Mesothelial cell of epicardium (in vitro differentiated cells): ENCODE measurements at regions not wholly inside any gene's neighbourhood (a gene's known extent, or its start where the extent isn't known, plus 50 kb on each side); places are given as distances from the start of the nearest gene placed in this dataset.

ENCODE experiments used
- DNase-seq, 2 experiments: peaks; one replicate each; pipeline ENCODE4 v3.0.0; 2021; ENCODE audit warnings: low spot score in 2 of 2; ENCODE audit not compliant: unreplicated experiment in 2 of 2
- H3K27ac Mint-ChIP-seq: 2 replicates; pipeline ENCODE4 v1.8.0; 2021; ENCODE audit warnings: mixed read lengths
- H3K27me3 Mint-ChIP-seq: 2 replicates; pipeline ENCODE4 v1.8.0; 2021; ENCODE audit warnings: low read depth, mixed read lengths
- H3K36me3 Mint-ChIP-seq: 2 replicates; pipeline ENCODE4 v1.8.0; 2021; ENCODE audit warnings: mixed read lengths
- H3K4me1 Mint-ChIP-seq: 2 replicates; pipeline ENCODE4 v1.8.0; 2021; ENCODE audit warnings: mixed read lengths
- H3K4me3 Mint-ChIP-seq: 2 replicates; pipeline ENCODE4 v1.8.0; 2021; ENCODE audit warnings: mild to moderate bottlenecking, moderate library complexity, mixed read lengths
- H3K9me3 Mint-ChIP-seq: 2 replicates; pipeline ENCODE4 v1.8.0; 2021; ENCODE audit warnings: mixed read lengths
- TF ChIP-seq, protein P1 (sequence below): fragments of 200-600 bp; sonication (generic); IDR thresholded peaks from one replicate; pipeline ENCODE4 v1.5.0; 2021; ENCODE audit warnings: antibody characterized with exemption; ENCODE audit not compliant: unreplicated experiment

DNA sequence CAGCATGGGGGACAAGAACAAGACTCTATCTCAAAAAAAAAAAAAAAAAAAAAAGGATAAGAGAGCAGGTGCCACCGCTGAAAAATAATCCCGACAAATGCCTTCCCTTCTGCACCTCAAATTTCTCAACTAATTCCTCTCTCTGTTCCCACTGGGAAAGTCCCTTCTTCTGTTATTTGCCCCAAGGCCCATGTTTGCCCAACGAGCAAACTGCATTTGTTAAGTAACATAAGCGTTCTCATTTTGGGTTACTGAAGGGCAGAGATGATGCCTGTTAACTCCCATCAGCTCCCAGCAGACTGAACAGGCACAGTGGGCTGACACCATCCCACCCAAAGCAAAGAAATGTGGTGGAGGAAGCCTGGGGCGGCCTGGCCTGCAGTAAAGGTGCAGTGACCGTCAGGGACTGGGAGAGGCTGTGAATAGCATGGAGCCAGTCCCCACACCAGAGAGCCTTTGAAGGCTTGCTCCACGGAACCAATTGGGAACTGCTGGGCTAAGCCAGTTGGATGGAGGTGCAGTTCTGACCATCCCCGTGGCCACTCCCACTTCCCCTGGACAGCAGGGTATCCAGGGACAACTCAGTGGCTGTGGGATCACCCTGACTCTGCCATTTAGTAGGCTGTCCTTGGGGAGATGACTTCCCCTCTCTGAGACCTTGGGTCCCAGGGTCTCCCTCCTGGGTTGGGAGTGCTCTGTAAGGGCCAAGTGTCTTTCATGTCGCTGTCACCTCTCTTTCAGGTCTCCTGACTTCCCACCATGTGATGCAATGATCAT lies 149.7 kb upstream of the IER5L start:
- TF ChIP-seq, protein P1, sequence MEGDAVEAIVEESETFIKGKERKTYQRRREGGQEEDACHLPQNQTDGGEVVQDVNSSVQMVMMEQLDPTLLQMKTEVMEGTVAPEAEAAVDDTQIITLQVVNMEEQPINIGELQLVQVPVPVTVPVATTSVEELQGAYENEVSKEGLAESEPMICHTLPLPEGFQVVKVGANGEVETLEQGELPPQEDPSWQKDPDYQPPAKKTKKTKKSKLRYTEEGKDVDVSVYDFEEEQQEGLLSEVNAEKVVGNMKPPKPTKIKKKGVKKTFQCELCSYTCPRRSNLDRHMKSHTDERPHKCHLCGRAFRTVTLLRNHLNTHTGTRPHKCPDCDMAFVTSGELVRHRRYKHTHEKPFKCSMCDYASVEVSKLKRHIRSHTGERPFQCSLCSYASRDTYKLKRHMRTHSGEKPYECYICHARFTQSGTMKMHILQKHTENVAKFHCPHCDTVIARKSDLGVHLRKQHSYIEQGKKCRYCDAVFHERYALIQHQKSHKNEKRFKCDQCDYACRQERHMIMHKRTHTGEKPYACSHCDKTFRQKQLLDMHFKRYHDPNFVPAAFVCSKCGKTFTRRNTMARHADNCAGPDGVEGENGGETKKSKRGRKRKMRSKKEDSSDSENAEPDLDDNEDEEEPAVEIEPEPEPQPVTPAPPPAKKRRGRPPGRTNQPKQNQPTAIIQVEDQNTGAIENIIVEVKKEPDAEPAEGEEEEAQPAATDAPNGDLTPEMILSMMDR, result no peak
- DNase-seq, result no peak
- Mint-ChIP-seq H3K27ac (peak overlapping the region; percentile 78), H3K4me1 (peaks cover 50% of the 10 kb centered on the region), H3K9me3 (peaks cover 9% of the 10 kb centered on the region), H3K27me3 (no peaks in the 10 kb centered on the region), H3K4me3 (no peak overlapping the region), H3K36me3 (no peaks in the 10 kb centered on the region)

DNA sequence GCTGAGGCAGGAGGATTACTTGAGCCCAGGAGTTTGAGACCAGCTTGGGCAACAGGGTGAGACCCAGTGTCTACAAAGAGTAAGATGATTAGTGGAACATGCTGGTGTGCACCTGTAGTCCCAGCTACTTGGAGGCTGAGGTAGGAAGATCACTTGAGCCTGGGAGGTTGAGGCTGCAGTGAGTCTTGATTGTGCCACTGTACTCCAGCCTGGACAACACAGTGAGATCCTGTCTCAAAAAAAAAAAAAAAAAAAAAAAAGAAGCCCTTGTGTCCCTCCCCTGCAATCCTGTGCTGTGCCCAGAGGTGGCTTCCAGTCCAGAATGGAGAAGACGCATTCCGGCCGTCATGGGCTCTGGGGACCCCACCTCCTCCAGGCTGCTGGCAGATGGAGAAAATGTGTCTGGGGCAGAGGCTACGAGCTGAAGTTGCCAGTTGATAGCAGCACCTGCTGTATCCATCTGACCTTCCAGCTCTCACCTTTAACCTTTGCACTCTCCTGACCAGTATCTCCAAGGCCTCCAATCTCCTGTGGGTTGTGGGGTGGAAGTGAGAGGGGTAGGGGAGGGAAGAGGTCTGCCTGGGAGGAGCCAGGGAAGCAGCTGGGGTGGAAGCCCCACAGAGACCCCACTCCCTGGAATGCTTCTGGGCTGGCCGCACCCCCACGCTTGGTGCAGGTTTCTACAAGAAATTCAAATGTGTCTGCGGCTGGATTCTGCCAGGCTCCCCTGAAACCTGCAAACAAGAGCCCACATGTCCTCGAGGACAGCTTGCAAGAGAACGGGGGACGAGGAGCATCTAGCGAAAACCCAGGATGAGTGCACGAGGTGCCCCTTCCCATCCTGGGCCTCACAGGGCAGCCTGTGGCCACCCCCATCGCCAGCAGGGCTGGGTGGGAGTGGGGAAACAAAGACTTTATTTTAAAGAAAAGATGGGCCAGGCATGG lies 148.3 kb upstream of the IER5L start:
- no peak overlapping the region for H3K27ac Mint-ChIP-seq
- H3K27me3 Mint-ChIP-seq, result no peaks in the 10 kb centered on the region
- H3K4me1 Mint-ChIP-seq, result peaks cover 51% of the 10 kb centered on the region
- no peaks in the 10 kb centered on the region for H3K36me3 Mint-ChIP-seq
- no peak overlapping the region for H3K4me3 Mint-ChIP-seq
- peaks cover 8% of the 10 kb centered on the region for H3K9me3 Mint-ChIP-seq
- DNase-seq, result no peak
- TF ChIP-seq, protein P1, result no peak

DNA sequence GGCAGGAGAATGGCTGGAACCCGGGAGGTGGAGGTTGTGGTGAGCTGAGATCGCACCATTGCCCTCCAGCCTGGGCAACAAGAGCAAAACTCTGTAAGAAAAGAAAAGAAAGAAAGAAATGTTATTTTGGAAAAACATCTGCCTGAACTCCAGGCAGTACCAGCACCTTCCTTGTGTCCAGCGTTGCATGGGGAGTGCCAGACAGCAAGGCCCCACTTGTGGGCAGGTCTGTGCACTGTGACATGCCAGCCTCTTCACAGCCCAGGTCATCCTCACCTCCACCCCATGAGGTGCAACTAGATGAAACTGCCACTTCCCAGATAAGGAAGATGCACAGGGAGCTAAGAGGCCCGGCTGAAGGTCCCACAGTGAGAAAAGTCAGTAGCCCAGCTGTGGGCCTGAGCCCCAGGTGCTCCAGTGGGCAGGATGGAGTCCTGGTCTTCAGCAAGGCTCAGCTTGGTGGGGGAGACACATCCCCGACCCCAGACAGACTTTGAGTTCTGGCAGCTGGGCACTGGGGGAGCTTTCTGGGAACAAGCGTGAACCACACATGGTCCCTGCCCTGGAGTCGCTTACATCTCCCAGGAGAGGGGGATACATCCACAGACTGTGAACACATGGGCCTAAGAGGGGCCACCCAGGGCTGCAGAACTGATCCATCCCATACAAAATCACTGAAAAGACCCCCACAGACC lies 146.9 kb upstream of the IER5L start:
- DNase-seq, result no peak
- H3K9me3 Mint-ChIP-seq, result no peaks in the 10 kb centered on the region
- H3K27ac Mint-ChIP-seq, result no peak overlapping the region
- H3K4me3 Mint-ChIP-seq, result no peak overlapping the region
- no peaks in the 10 kb centered on the region for H3K27me3 Mint-ChIP-seq
- TF ChIP-seq, protein P1, result no peak
- H3K4me1 Mint-ChIP-seq, result peaks cover 61% of the 10 kb centered on the region
- no peaks in the 10 kb centered on the region for H3K36me3 Mint-ChIP-seq

DNA sequence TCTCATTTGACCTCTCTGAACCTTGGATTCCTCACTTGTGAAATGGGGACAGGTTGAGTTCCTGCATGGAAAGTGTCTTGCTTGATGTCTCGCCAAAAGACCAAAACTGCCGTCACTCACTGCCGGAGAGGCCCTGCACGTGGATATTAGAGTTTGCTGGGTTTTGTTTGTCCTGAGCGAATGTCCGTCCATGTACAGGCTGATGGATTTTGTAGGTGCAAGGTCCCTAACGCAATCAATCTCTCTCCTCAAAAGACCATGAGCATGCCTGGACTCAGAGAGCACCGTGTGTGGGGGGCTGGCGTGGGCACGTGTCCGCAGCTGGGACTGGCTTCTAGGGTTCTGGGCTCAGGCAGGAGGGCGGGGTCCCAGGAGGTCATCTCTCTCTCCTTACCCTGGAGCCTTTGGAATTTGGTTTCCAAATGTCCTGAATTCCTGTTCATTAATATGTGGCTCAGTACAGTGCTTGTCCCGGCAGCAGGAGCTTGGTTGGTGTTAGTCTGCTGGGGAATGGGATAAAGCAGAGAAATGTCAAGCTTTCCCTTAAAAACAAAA lies 146.0 kb upstream of the IER5L start:
- no peaks in the 10 kb centered on the region for H3K9me3 Mint-ChIP-seq
- peaks cover 68% of the 10 kb centered on the region for H3K4me1 Mint-ChIP-seq
- H3K27ac Mint-ChIP-seq, result peak overlapping the region; percentile 50
- no peaks in the 10 kb centered on the region for H3K36me3 Mint-ChIP-seq
- H3K27me3 Mint-ChIP-seq, result no peaks in the 10 kb centered on the region
- TF ChIP-seq, protein P1, result no peak
- H3K4me3 Mint-ChIP-seq, result no peak overlapping the region
- no peak for DNase-seq

DNA sequence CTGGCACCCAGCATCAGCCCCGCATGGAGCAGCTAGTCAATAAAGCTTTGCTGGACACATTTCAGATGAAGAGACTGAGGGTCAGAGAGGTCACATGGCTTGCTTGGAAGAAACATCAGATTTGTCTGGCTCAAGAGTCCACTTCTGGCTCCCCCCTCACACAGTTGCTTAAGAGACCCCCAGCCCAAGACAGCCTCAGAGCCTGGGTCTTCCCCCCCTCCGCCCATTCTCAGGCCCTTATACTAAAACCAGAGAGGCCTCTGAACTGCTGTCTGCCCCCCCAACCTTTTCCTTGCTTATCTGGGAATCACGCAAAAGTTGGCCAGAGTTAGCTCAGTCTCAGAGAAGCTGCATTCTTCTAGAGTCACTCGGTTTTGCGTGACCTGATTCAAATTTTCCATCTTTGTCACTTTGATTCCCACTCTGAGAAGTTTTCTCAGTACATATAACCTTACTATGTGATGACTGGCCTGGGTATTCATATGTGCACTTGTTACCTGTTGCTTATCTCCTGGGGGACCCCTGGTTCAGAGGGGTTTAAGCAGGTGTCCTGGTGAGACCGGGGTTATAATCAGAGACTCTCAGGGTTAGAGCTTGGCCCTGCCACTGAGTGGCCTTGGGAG lies 145.4 kb upstream of the IER5L start:
- DNase-seq, result no peak
- H3K27me3 Mint-ChIP-seq, result no peaks in the 10 kb centered on the region

More for the DNA sequence above, 145.4 kb upstream of the IER5L start:
- TF ChIP-seq, protein P1, result no peak
- no peaks in the 10 kb centered on the region for H3K9me3 Mint-ChIP-seq
- no peaks in the 10 kb centered on the region for H3K36me3 Mint-ChIP-seq
- H3K27ac Mint-ChIP-seq, result peak overlapping the region; percentile 81
- H3K4me1 Mint-ChIP-seq, result peaks cover 68% of the 10 kb centered on the region
- H3K4me3 Mint-ChIP-seq, result no peak overlapping the region
